GM23338 (cell line): ENCODE measurements at regions not wholly inside any gene's neighbourhood (a gene's known extent, or its start where the extent isn't known, plus 50 kb on each side); places are given as distances from the start of the nearest gene placed in this dataset.

Source experiments
- CTCF ChIP-seq, 2 experiments: fragments of 200-600 bp in 1 of 2; sonication (generic) in 1 of 2; conservative IDR thresholded peaks; 2 replicates each; pipeline versions ENCODE4 v1.5.1 to v1.6.1; 2016 to 2017; ENCODE audit warnings: antibody characterized with exemption in 2 of 2, low read depth in 2 of 2, mild to moderate bottlenecking in 2 of 2, moderate library complexity in 1 of 2
- EZH2 ChIP-seq: fragments of 200-600 bp; sonication (generic); IDR thresholded peaks from one replicate; pipeline ENCODE4 v1.8.0; 2017; ENCODE audit warnings: antibody characterized with exemption, mild to moderate bottlenecking, low read depth; ENCODE audit not compliant: unreplicated experiment
- POLR2AphosphoS5 ChIP-seq: IDR thresholded peaks from 2 replicates; pipeline ENCODE4 v1.6.1; 2016; ENCODE audit warnings: antibody characterized with exemption, low read depth
- REST ChIP-seq: IDR thresholded peaks from one replicate; pipeline ENCODE4 v1.6.1; 2018; ENCODE audit warnings: antibody characterized with exemption; ENCODE audit not compliant: unreplicated experiment
- ZNF114 ChIP-seq: fragments of 250-450 bp; sonication (Bioruptor Pico); IDR thresholded peaks from 2 replicates; pipeline ENCODE4 v1.5.0; 2020; ENCODE audit warnings: mild to moderate bottlenecking, moderate library complexity

DNA sequence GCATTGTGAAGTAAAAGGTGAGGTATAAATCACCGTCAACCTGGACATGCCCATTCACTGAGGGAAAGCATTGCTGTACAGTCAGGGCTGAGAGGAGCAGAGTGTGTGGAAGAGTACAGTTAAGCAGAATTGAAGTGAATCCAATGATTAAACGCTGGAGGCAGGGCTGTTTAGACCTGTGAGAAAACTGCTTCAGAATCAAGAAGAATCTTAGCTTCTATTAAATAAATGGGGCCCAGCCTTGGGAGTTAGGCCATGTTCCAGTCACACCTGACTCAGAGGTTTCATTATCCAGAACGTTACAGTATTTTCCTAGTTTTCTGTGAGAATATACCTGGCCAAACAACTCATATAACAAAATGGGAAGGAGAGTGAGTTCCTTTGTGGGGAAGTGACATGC, 86.9 kb downstream of the ATP23 start:
- TF ChIP-seq CTCF (conservative IDR thresholded peaks at IDR 0.05; ENCODE audit: low read depth in 2 of 2): no peak
- no peak for TF ChIP-seq EZH2
- TF ChIP-seq POLR2AphosphoS5: no peak
- no peak for TF ChIP-seq REST
- TF ChIP-seq ZNF114 (CRISPR knock-in tag): no peak
